ENCODE measurements at regions not wholly inside any gene's neighbourhood (a gene's known extent, or its start where the extent isn't known, plus 50 kb on each side); places are given as distances from the start of the nearest gene placed in this dataset. TPM values are rescaled to one million over a fixed set of nuclear protein-coding genes. Genes with fewer than 3 reads are reported as not detected.

DNA sequence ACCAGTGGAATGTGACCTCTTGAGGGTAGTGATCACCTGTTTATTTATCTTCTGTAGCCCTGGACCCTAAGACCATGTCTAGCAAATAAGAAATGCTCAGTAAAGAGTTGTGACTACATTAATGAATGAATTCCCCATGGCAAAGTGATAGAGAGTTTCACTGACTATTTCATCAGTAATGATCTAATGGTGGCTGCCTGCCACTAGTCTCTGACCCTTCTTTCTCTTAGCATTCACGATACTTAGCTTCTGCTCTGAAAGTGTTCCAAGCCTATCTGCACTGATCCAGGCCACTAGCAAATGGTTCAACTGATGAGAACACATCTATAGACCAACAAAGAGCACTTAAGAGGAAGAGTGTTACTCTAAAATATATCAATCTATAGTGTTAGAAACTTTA lies 50.0 kb upstream of the RASGEF1B start:
- no peak overlapping the region for H3K4me3 ChIP-seq (replicated peaks in 1 of 3; ENCODE audit: low read depth in 2 of 3, low read length in 3 of 3)
- H3K4me1 ChIP-seq (ENCODE audit: control insufficient read depth in 1 of 2, insufficient read depth in 2 of 2, low read length in 2 of 2), result no peaks in the 10 kb centered on the region
- H3K27ac ChIP-seq (ENCODE audit: low read depth in 1 of 2, low read length in 2 of 2), result no peak overlapping the region
- no peaks in the 10 kb centered on the region for H4K20me1 ChIP-seq (ENCODE audit: insufficient read depth, low read length)
- TF ChIP-seq, protein P1, sequence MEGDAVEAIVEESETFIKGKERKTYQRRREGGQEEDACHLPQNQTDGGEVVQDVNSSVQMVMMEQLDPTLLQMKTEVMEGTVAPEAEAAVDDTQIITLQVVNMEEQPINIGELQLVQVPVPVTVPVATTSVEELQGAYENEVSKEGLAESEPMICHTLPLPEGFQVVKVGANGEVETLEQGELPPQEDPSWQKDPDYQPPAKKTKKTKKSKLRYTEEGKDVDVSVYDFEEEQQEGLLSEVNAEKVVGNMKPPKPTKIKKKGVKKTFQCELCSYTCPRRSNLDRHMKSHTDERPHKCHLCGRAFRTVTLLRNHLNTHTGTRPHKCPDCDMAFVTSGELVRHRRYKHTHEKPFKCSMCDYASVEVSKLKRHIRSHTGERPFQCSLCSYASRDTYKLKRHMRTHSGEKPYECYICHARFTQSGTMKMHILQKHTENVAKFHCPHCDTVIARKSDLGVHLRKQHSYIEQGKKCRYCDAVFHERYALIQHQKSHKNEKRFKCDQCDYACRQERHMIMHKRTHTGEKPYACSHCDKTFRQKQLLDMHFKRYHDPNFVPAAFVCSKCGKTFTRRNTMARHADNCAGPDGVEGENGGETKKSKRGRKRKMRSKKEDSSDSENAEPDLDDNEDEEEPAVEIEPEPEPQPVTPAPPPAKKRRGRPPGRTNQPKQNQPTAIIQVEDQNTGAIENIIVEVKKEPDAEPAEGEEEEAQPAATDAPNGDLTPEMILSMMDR (IDR thresholded peaks at IDR 0.05), result no peak
- H3K4me1 Mint-ChIP-seq, result peaks cover 4% of the 10 kb centered on the region
- peaks cover 0 to 9% (median 4%) of the 10 kb centered on the region in 7 donors for H3K9me3 Mint-ChIP-seq
- H3K27ac Mint-ChIP-seq, result no peak overlapping the region
- no peaks in the 10 kb centered on the region for H3K36me3 Mint-ChIP-seq
- no CpG with 5 or more reads among the region's 1 CpG for WGBS (ENCODE audit: insufficient coverage)
- H3K9me3 ChIP-seq (replicated peaks in 1 of 2; ENCODE audit: control insufficient read depth in 1 of 2, insufficient read depth in 1 of 2, low read length in 2 of 2), result no peaks in the 10 kb centered on the region
- no peak overlapping the region for H3K4me2 ChIP-seq (replicated peaks; ENCODE audit: extremely low read depth, low read length, poor library complexity, severe bottlenecking)
- H3K27me3 Mint-ChIP-seq (ENCODE audit: low read depth in 3 of 3), result peaks cover 0 to 1% (median 0%) of the 10 kb centered on the region in 3 donors
- H3K79me2 ChIP-seq (ENCODE audit: insufficient read depth, low read length), result no peaks in the 10 kb centered on the region
- intact Hi-C loops (cut with micrococcal nuclease), result no loop called here
- no peak overlapping the region for H2AFZ ChIP-seq (ENCODE audit: insufficient read depth, low read depth, low read length, poor library complexity, severe bottlenecking)
- H3K27me3 ChIP-seq (ENCODE audit: control insufficient read depth in 2 of 2, insufficient read depth in 2 of 2, low read length in 2 of 2), result no peaks in the 10 kb centered on the region
- H3K36me3 ChIP-seq (replicated peaks in 1 of 2; ENCODE audit: control insufficient read depth in 1 of 2, insufficient read depth in 2 of 2, low read length in 2 of 2), result no peaks in the 10 kb centered on the region
- H3K9ac ChIP-seq (ENCODE audit: insufficient read depth, low read length, poor library complexity, severe bottlenecking), result no peak overlapping the region
- DNase-seq, result no peak
- H3K4me3 Mint-ChIP-seq, result no peak overlapping the region

Small RNA genes lying in the stretch of these regions (small RNA-seq; reads per million reads assigned to genes)
- gene RF00322 (ENCODE audit: insufficient read length, low read depth) (not detected), gene RNU6-499P (ENCODE audit: insufficient read length, low read depth) (not detected)

Data from CD14-positive monocyte (primary cell).